ENCODE measurements at regions not wholly inside any gene's neighbourhood (a gene's known extent, or its start where the extent isn't known, plus 50 kb on each side); places are given as distances from the start of the nearest gene placed in this dataset.

DNA sequence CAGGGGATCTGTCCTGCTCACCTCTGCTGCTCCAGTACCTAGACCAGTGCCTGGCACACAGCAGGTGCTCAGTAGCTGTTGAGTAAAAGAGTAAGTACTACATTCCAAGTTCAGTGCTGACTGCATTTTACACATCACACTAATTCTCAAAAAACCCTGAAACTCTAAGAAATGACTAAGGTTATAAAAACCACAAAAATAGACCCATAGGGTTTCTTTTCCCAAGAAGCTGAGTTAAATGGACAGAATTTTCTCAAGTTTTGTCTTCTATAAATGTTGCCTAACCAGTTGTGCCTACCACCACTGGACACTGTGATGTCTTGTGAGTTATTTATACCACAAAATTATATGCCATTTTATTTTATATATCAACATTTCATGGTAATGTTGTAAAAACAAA lies 78.9 kb upstream of the RXFP1 start:
- Histone ChIP-seq H3K9me3 (ENCODE audit: control insufficient read depth, low read depth, low read length) (no peaks in the 10 kb centered on the region), H2BK15ac (ENCODE audit: low read depth, low read length) (no peak overlapping the region), H3K9ac (ENCODE audit: extremely low read depth, insufficient read length, low read length) (no peak overlapping the region), H2BK120ac (ENCODE audit: low read depth, low read length, poor library complexity, severe bottlenecking) (no peak overlapping the region), H2AFZ (ENCODE audit: low read length) (no peak overlapping the region), H3K79me1 (ENCODE audit: insufficient read depth, low read depth, low read length, poor library complexity, severe bottlenecking) (no peaks in the 10 kb centered on the region), H3K23me2 (ENCODE audit: insufficient read length, low read depth, low read length, poor library complexity, severe bottlenecking) (no peaks in the 10 kb centered on the region), H3K23ac (ENCODE audit: insufficient read length, low read depth, low read length) (no peak overlapping the region), H2BK12ac (ENCODE audit: insufficient read length, low read depth, low read length) (no peak overlapping the region), H4K5ac (ENCODE audit: insufficient read length, low read depth, low read length) (no peak overlapping the region), H3K18ac (ENCODE audit: insufficient read length, low read depth, low read length) (no peak overlapping the region), H4K91ac (ENCODE audit: insufficient read length, low read depth, low read length) (no peak overlapping the region), H2BK20ac (ENCODE audit: low read depth, low read length, poor library complexity, severe bottlenecking) (no peak overlapping the region), H3K27ac (ENCODE audit: insufficient read length, low read depth, low read length) (no peak overlapping the region), H2AK5ac (ENCODE audit: insufficient read length, low read length) (no peak overlapping the region), H4K20me1 (ENCODE audit: control insufficient read depth, insufficient read depth, insufficient read length) (no peaks in the 10 kb centered on the region), H3K4me1 (ENCODE audit: insufficient read depth, low read length) (no peaks in the 10 kb centered on the region), H3T11ph (ENCODE audit: low read length) (no peak overlapping the region), H2BK5ac (ENCODE audit: insufficient read length, low read length) (no peak overlapping the region), H3K14ac (ENCODE audit: insufficient read depth, low read length) (peak overlapping the region; percentile 42; the same call in 1 of the 2 replicates), H3K56ac (ENCODE audit: insufficient read length, low read depth, low read length) (no peak overlapping the region), H3K4me2 (ENCODE audit: insufficient read depth, insufficient read length, low read length) (no peak overlapping the region), H3K4ac (ENCODE audit: low read depth, low read length) (no peak overlapping the region), H4K8ac (replicated peaks; ENCODE audit: insufficient read length, low read depth, low read length) (no peak overlapping the region), H3K79me2 (ENCODE audit: insufficient read depth, low read length) (no peaks in the 10 kb centered on the region), H3K27me3 (ENCODE audit: insufficient read depth, low read length) (no peaks in the 10 kb centered on the region)
- Mint-ChIP-seq H3K27me3 (ENCODE audit: low read depth) (no peaks in the 10 kb centered on the region; the same call in 1 of the 2 replicates), H3K36me3 (ENCODE audit: insufficient read depth in 1 of 3, low read depth in 3 of 3) (peaks cover 0 to 2% (median 0%) of the 10 kb centered on the region in 3 experiments; a peak in 2 of 7 replicates), H3K4me1 (no peaks in the 10 kb centered on the region), H3K27ac (no peak overlapping the region), H3K9me3 (no peaks in the 10 kb centered on the region; a peak in 1 of 5 replicates), H3K4me3 (no peak overlapping the region)
- TF ChIP-seq CTCF (conservative IDR thresholded peaks at IDR 0.05) = no peak
- no peak for DNase-seq

Measured in H9 (cell line).